Nephron (organoid): ENCODE measurements at regions not wholly inside any gene's neighbourhood (a gene's known extent, or its start where the extent isn't known, plus 50 kb on each side); places are given as distances from the start of the nearest gene placed in this dataset.
"Not testable (repeated sequence)": the region's sequence is repeated elsewhere in the genome, so short reads cannot be mapped to it uniquely, and the experiment has no call there.

Experiments
- H3K27ac Mint-ChIP-seq, 3 experiments: 2 replicates each; pipeline ENCODE4 v1.8.0; 2020; ENCODE audit warnings: mixed read lengths in 3 of 3, mild to moderate bottlenecking in 2 of 3, moderate library complexity in 1 of 3
- H3K27me3 Mint-ChIP-seq: 2 replicates; pipeline ENCODE4 v1.8.0; 2021; ENCODE audit warnings: low read depth, mild to moderate bottlenecking, moderate library complexity, mixed read lengths
- H3K36me3 Mint-ChIP-seq: 2 replicates; pipeline ENCODE4 v1.8.0; 2020; ENCODE audit warnings: low read depth, mixed read lengths
- H3K4me1 Mint-ChIP-seq: 2 replicates; pipeline ENCODE4 v1.8.0; 2020; ENCODE audit warnings: mixed read lengths
- H3K4me3 Mint-ChIP-seq, 3 experiments: 2 replicates each; pipeline ENCODE4 v1.8.0; 2020; ENCODE audit warnings: mild to moderate bottlenecking in 3 of 3, mixed read lengths in 3 of 3, moderate library complexity in 2 of 3
- H3K9me3 Mint-ChIP-seq: 2 replicates; pipeline ENCODE4 v1.8.0; 2020; ENCODE audit warnings: mixed read lengths
- TF ChIP-seq, protein P1 (sequence below), 3 experiments: fragments of 200-600 bp; sonication (generic); IDR thresholded peaks; one replicate each; pipeline ENCODE4 v1.5.0; 2021; ENCODE audit warnings: antibody characterized with exemption in 3 of 3; ENCODE audit not compliant: unreplicated experiment in 3 of 3

DNA sequence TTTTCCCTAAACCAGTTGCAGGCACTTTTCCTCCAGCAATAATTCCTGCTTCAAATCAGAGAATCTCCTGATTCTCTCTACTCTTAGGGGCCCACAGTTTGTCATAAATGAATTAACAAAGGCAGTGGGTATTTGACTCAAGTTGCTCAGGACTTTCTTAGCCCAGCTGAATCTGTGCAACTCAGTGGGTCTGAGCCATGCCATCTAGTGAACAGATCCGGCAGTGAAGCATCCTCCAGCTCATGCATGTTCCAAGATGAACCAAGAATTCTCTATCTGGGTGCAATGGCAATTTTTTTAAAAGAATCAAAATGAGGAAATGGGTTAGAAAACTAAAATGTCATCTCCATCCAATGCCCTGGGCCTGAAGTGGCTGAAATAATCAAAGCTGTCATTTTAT, 575.2 kb upstream of the CDH11 start:
- H3K27ac Mint-ChIP-seq = peak overlapping the region in 2 of 3 experiments; percentile 94 to 99
- H3K36me3 Mint-ChIP-seq = no peaks in the 10 kb centered on the region
- no peaks in the 10 kb centered on the region for H3K27me3 Mint-ChIP-seq
- H3K4me3 Mint-ChIP-seq = no peak overlapping the region
- H3K4me1 Mint-ChIP-seq = peaks cover 44% of the 10 kb centered on the region
- TF ChIP-seq, protein P1, sequence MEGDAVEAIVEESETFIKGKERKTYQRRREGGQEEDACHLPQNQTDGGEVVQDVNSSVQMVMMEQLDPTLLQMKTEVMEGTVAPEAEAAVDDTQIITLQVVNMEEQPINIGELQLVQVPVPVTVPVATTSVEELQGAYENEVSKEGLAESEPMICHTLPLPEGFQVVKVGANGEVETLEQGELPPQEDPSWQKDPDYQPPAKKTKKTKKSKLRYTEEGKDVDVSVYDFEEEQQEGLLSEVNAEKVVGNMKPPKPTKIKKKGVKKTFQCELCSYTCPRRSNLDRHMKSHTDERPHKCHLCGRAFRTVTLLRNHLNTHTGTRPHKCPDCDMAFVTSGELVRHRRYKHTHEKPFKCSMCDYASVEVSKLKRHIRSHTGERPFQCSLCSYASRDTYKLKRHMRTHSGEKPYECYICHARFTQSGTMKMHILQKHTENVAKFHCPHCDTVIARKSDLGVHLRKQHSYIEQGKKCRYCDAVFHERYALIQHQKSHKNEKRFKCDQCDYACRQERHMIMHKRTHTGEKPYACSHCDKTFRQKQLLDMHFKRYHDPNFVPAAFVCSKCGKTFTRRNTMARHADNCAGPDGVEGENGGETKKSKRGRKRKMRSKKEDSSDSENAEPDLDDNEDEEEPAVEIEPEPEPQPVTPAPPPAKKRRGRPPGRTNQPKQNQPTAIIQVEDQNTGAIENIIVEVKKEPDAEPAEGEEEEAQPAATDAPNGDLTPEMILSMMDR (IDR thresholded peaks at IDR 0.05; ENCODE audit: unreplicated experiment in 3 of 3) = peak in 1 of 3 experiments; percentile 14
- peaks cover 9% of the 10 kb centered on the region for H3K9me3 Mint-ChIP-seq

- not testable (repeated sequence) for H3K4me3 Mint-ChIP-seq, H3K27ac Mint-ChIP-seq, H3K36me3 Mint-ChIP-seq, H3K27me3 Mint-ChIP-seq, H3K4me1 Mint-ChIP-seq
- H3K9me3 Mint-ChIP-seq = peaks cover 14% of the 10 kb centered on the region
Measured at GRCh38 chr16:65691846-65692245, 570.0 kb upstream of the CDH11 start.

DNA sequence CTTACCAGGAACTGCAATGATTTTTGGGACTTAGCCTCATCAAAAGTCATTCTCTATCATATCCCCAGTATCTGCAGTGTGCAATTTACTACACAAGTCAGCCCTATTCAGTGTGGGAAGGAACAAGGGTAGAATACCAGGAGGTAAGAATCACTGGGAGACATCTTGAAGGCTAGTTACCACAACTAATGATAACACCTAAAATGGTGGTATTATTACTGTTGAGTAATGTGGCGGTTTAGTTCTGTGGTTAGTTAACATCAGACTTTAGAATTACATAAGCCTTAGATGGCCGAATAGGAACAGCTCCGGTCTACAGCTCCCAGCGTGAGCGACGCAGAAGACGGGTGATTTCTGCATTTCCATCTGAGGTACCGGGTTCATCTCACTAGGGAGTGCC, 567.9 kb upstream of the CDH11 start:
- Mint-ChIP-seq H3K4me3 (no peak overlapping the region), H3K27ac (peak overlapping the region in 2 of 3 experiments; percentile 4 to 65), H3K4me1 (no peaks in the 10 kb centered on the region), H3K9me3 (peaks cover 13% of the 10 kb centered on the region), H3K27me3 (no peaks in the 10 kb centered on the region), H3K36me3 (peaks cover 3% of the 10 kb centered on the region)
- TF ChIP-seq, protein P1 (IDR thresholded peaks at IDR 0.05; ENCODE audit: unreplicated experiment in 3 of 3) = no peak

DNA sequence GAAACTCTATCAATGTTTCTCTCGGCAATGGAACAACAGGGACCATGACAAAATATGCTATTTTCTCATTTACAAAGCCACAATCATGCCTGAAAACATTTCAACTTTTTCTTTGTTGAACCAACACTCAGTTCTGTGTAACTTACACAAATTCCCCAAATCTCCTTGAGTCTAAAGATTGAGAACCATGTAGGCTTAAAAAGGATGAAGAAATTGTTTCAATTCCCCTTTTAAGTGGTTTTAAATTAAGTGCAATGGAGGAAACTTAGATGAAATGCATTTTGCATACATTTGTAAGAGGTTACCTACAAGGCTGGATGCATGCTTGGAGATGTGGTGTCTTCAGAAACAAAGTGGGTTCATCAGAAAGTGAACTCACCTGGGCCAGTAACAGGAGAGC, 566.4 kb upstream of the CDH11 start:
- Mint-ChIP-seq H3K4me3 (no peak overlapping the region), H3K9me3 (peaks cover 14% of the 10 kb centered on the region), H3K4me1 (no peaks in the 10 kb centered on the region), H3K36me3 (peaks cover 3% of the 10 kb centered on the region), H3K27ac (no peak overlapping the region), H3K27me3 (no peaks in the 10 kb centered on the region)
- TF ChIP-seq, protein P1 (IDR thresholded peaks at IDR 0.05; ENCODE audit: unreplicated experiment in 3 of 3) = no peak

DNA sequence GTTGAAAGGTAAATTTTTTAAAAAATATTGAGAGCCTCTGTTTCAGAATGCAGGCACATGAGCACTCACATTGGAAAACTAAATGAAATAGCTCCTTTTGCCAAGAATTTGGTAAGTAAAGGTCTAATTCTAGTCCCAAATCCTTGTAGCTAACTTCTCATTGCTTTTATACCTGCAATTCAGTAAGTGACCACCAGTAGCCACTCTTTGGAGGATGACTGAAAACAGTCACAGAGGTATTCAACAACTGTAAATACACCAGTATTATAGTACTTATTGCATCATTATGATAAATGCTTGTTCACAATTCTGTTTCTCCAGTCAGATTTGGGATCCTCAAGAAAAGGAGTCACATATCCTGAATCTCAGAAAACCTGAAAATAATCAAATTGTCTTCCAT, 562.4 kb upstream of the CDH11 start:
- peaks cover 26% of the 10 kb centered on the region for H3K4me1 Mint-ChIP-seq
- H3K9me3 Mint-ChIP-seq = peaks cover 14% of the 10 kb centered on the region
- H3K36me3 Mint-ChIP-seq = no peaks in the 10 kb centered on the region
- no peaks in the 10 kb centered on the region for H3K27me3 Mint-ChIP-seq
- no peak overlapping the region for H3K4me3 Mint-ChIP-seq
- TF ChIP-seq, protein P1 (IDR thresholded peaks at IDR 0.05; ENCODE audit: unreplicated experiment in 3 of 3) = peak; percentile 4 to 16 (median 13)
- H3K27ac Mint-ChIP-seq = no peak overlapping the region

DNA sequence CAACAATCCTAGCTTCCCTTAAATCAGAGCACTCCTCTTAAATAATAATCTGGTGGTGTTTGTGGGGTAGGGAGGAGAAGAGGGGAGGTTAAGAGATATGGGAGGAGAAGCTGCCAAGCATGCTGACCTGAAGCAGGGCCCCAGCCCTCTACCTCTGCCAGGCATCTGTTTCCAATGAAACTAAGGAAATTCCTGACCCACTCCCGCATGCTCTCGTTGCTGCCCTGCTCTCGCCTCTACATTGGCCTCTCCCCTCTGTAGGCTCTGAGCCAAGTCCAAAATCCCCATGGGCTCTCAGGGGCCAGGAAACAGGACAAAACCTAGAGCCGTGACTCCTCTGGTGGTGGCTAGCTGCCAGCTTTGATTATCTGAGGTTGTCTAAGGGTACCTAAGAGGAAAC, 559.5 kb upstream of the CDH11 start:
- H3K9me3 Mint-ChIP-seq = peaks cover 12% of the 10 kb centered on the region
- H3K4me3 Mint-ChIP-seq = no peak overlapping the region
- H3K27ac Mint-ChIP-seq = peak overlapping the region; percentile 88 to 93 (median 91)
- peaks cover 6% of the 10 kb centered on the region for H3K27me3 Mint-ChIP-seq
- H3K36me3 Mint-ChIP-seq = no peaks in the 10 kb centered on the region
- peaks cover 31% of the 10 kb centered on the region for H3K4me1 Mint-ChIP-seq
- TF ChIP-seq, protein P1 (IDR thresholded peaks at IDR 0.05; ENCODE audit: unreplicated experiment in 3 of 3) = no peak
